Large intestine (tissue), 3 donors: ENCODE measurements at regions not wholly inside any gene's neighbourhood (a gene's known extent, or its start where the extent isn't known, plus 50 kb on each side); places are given as distances from the start of the nearest gene placed in this dataset.

ENCODE experiments used
- DNase-seq, 2 donors: peaks; one replicate each; pipeline versions ENCODE4 v3.0.0 to v3.0.0-alpha.2; 2013
- H3K27ac ChIP-seq: one replicate; pipeline ENCODE4 v1.5.1; 2013; ENCODE audit warnings: low read length
- H3K27me3 ChIP-seq: 2 replicates; pipeline ENCODE4 v1.6.1; 2013; ENCODE audit warnings: low read length; ENCODE audit not compliant: control insufficient read depth, insufficient read depth
- H3K36me3 ChIP-seq: 2 replicates; pipeline ENCODE4 v1.6.1; 2013; ENCODE audit warnings: low read length; ENCODE audit not compliant: control insufficient read depth, insufficient read depth
- H3K4me1 ChIP-seq: one replicate; pipeline ENCODE4 v1.6.1; 2013; ENCODE audit warnings: low read length; ENCODE audit not compliant: control insufficient read depth, insufficient read depth
- H3K4me3 ChIP-seq: one replicate; pipeline ENCODE4 v1.5.1; 2013; ENCODE audit warnings: low read length
- H3K9me3 ChIP-seq: one replicate; pipeline ENCODE4 v1.6.1; 2013; ENCODE audit warnings: mild to moderate bottlenecking, low read depth, low read length, moderate library complexity; ENCODE audit not compliant: control insufficient read depth
- WGBS: methylation state at CpG from one replicate; pipeline ENCODE4 v1.1.5; 2013; ENCODE audit warnings: low lambda C conversion rate; ENCODE audit not compliant: insufficient coverage; 5-methylcytosine and 5-hydroxymethylcytosine counted together

GRCh38 chr20:60868316-60868891 lies 383.7 kb upstream of the CDH4 start:
- no CpG with 5 or more reads among the region's 22 CpGs for WGBS
- H3K4me3 ChIP-seq, result no peak overlapping the region

GRCh38 chr20:60869087-60869486 lies 383.0 kb upstream of the CDH4 start:
- DNase-seq, result no peak
- H3K4me1 ChIP-seq, result no peaks in the 10 kb centered on the region
- H3K27me3 ChIP-seq, result no peaks in the 10 kb centered on the region
- WGBS, result no CpG with 5 or more reads among the region's 12 CpGs
- no peak overlapping the region for H3K27ac ChIP-seq
- H3K9me3 ChIP-seq, result no peaks in the 10 kb centered on the region
- no peaks in the 10 kb centered on the region for H3K36me3 ChIP-seq
- H3K4me3 ChIP-seq, result no peak overlapping the region

More at GRCh38 chr20:60868316-60868891, 383.7 kb upstream of the CDH4 start:
- Histone ChIP-seq H3K36me3 (no peaks in the 10 kb centered on the region), H3K4me1 (no peaks in the 10 kb centered on the region), H3K27me3 (no peaks in the 10 kb centered on the region), H3K27ac (no peak overlapping the region), H3K9me3 (no peaks in the 10 kb centered on the region)
- DNase-seq, result no peak

GRCh38 chr20:60869625-60870024 lies 382.4 kb upstream of the CDH4 start:
- Histone ChIP-seq H3K27ac (no peak overlapping the region), H3K36me3 (no peaks in the 10 kb centered on the region), H3K4me1 (no peaks in the 10 kb centered on the region), H3K4me3 (no peak overlapping the region), H3K9me3 (no peaks in the 10 kb centered on the region), H3K27me3 (no peaks in the 10 kb centered on the region)
- DNase-seq, result no peak
- WGBS, result no CpG with 5 or more reads among the region's 9 CpGs

- Histone ChIP-seq H3K27ac (no peak overlapping the region), H3K4me3 (no peak overlapping the region), H3K4me1 (no peaks in the 10 kb centered on the region), H3K9me3 (no peaks in the 10 kb centered on the region), H3K27me3 (no peaks in the 10 kb centered on the region), H3K36me3 (no peaks in the 10 kb centered on the region)
- no peak for DNase-seq
- no CpG with 5 or more reads among the region's 7 CpGs for WGBS
Measured at GRCh38 chr20:60870040-60870439, 382.0 kb upstream of the CDH4 start.

GRCh38 chr20:60872224-60872623 lies 379.8 kb upstream of the CDH4 start:
- Histone ChIP-seq H3K4me1 (no peaks in the 10 kb centered on the region), H3K9me3 (no peaks in the 10 kb centered on the region), H3K4me3 (no peak overlapping the region), H3K36me3 (no peaks in the 10 kb centered on the region), H3K27me3 (no peaks in the 10 kb centered on the region), H3K27ac (no peak overlapping the region)
- no peak for DNase-seq
- WGBS, result no CpG with 5 or more reads among the region's 8 CpGs

GRCh38 chr20:60877071-60877857 lies 374.8 kb upstream of the CDH4 start:
- H3K36me3 ChIP-seq, result no peaks in the 10 kb centered on the region
- no peak overlapping the region for H3K27ac ChIP-seq
- H3K9me3 ChIP-seq, result no peaks in the 10 kb centered on the region
- H3K27me3 ChIP-seq, result no peaks in the 10 kb centered on the region
- H3K4me3 ChIP-seq, result no peak overlapping the region
- DNase-seq, result no peak
- no CpG with 5 or more reads among the region's 14 CpGs for WGBS
- no peaks in the 10 kb centered on the region for H3K4me1 ChIP-seq

- Histone ChIP-seq H3K9me3 (no peaks in the 10 kb centered on the region), H3K4me3 (no peak overlapping the region), H3K4me1 (no peaks in the 10 kb centered on the region), H3K36me3 (no peaks in the 10 kb centered on the region), H3K27ac (no peak overlapping the region), H3K27me3 (no peaks in the 10 kb centered on the region)
- DNase-seq, result no peak
- 80% methylated on average over 1 of the region's 6 CpGs for WGBS
Measured at GRCh38 chr20:60882836-60883235, 369.2 kb upstream of the CDH4 start.

GRCh38 chr20:60883496-60883895 lies 368.6 kb upstream of the CDH4 start:
- WGBS, result 100% methylated on average over 1 of the region's 4 CpGs
- DNase-seq, result no peak
- H3K36me3 ChIP-seq, result no peaks in the 10 kb centered on the region

GRCh38 chr20:60884277-60884676 lies 367.8 kb upstream of the CDH4 start:
- H3K36me3 ChIP-seq, result no peaks in the 10 kb centered on the region
- no peaks in the 10 kb centered on the region for H3K9me3 ChIP-seq
- H3K4me3 ChIP-seq, result no peak overlapping the region
- H3K27me3 ChIP-seq, result no peaks in the 10 kb centered on the region
- H3K27ac ChIP-seq, result no peak overlapping the region
- DNase-seq, result no peak
- no peaks in the 10 kb centered on the region for H3K4me1 ChIP-seq
- WGBS, result 95% methylated on average over 2 of the region's 3 CpGs

More at GRCh38 chr20:60883496-60883895, 368.6 kb upstream of the CDH4 start:
- no peak overlapping the region for H3K4me3 ChIP-seq
- no peaks in the 10 kb centered on the region for H3K27me3 ChIP-seq
- H3K27ac ChIP-seq, result no peak overlapping the region
- H3K4me1 ChIP-seq, result no peaks in the 10 kb centered on the region
- no peaks in the 10 kb centered on the region for H3K9me3 ChIP-seq

- no peak overlapping the region for H3K27ac ChIP-seq
- DNase-seq, result no peak
- no peaks in the 10 kb centered on the region for H3K4me1 ChIP-seq
- H3K4me3 ChIP-seq, result no peak overlapping the region
- H3K9me3 ChIP-seq, result no peaks in the 10 kb centered on the region
- WGBS, result no CpG with 5 or more reads among the region's 8 CpGs
- no peaks in the 10 kb centered on the region for H3K36me3 ChIP-seq
- no peaks in the 10 kb centered on the region for H3K27me3 ChIP-seq
Measured at GRCh38 chr20:60888771-60889170, 363.3 kb upstream of the CDH4 start.
